Gastroesophageal sphincter (tissue), 4 donors: ENCODE measurements at regions not wholly inside any gene's neighbourhood (a gene's known extent, or its start where the extent isn't known, plus 50 kb on each side); places are given as distances from the start of the nearest gene placed in this dataset.

Experiments
- ATAC-seq: fragments of 150-250 bp; one replicate; pipeline ENCODE4 v1.9.1; 2016; ENCODE audit warnings: mild to moderate bottlenecking, moderate library complexity
- H3K27ac ChIP-seq, 4 donors: fragments of 200-600 bp; sonication (generic) in 3 of 4; 1 replicate in 3 of 4; 2 replicates in 1 of 4; pipeline ENCODE4 v1.5.1; 2016 to 2019
- H3K27me3 ChIP-seq: fragments of 200-600 bp; sonication (generic); one replicate; pipeline ENCODE4 v1.5.1; 2019
- H3K36me3 ChIP-seq, 2 donors: fragments of 200-600 bp; sonication (generic); one replicate each; pipeline ENCODE4 v1.5.1; 2019; ENCODE audit warnings: control low read depth in 1 of 2
- H3K4me1 ChIP-seq, 3 donors: fragments of 200-600 bp; sonication (generic); 1 replicate in 2 of 3; 2 replicates in 1 of 3; pipeline ENCODE4 v1.5.1; 2016 to 2019; ENCODE audit warnings: control low read depth in 2 of 3
- H3K4me3 ChIP-seq, 2 donors: fragments of 200-600 bp; sonication (generic); one replicate each; pipeline ENCODE4 v1.5.1; 2019; ENCODE audit warnings: mild to moderate bottlenecking in 1 of 2, moderate library complexity in 1 of 2
- H3K9me3 ChIP-seq, 3 donors: fragments of 200-600 bp; sonication (generic); one replicate each; pipeline ENCODE4 v1.5.1; 2017 to 2019; ENCODE audit warnings: control low read depth in 2 of 3
- CTCF ChIP-seq, 4 experiments: fragments of 200-600 bp in 2 of 4; fragments of 450-650 bp in 2 of 4; sonication (generic) in 1 of 4; IDR thresholded peaks; one replicate each; pipeline ENCODE4 v1.5.1; 2017 to 2019; ENCODE audit warnings: antibody characterized with exemption in 4 of 4, mild to moderate bottlenecking in 2 of 4, moderate library complexity in 2 of 4
- EP300 ChIP-seq: sonication (generic); formaldehyde crosslinking; IDR thresholded peaks from one replicate; pipeline ENCODE4 v1.6.1; 2017; ENCODE audit warnings: antibody characterized with exemption, mild to moderate bottlenecking
- POLR2A ChIP-seq, 2 donors: fragments of 450-650 bp; IDR thresholded peaks; one replicate each; pipeline ENCODE4 v1.6.1; 2017; ENCODE audit warnings: antibody characterized with exemption in 2 of 2, mild to moderate bottlenecking in 2 of 2, moderate library complexity in 1 of 2
- POLR2AphosphoS5 ChIP-seq: sonication (generic); formaldehyde crosslinking; IDR thresholded peaks from one replicate; pipeline ENCODE4 v1.6.1; 2017; ENCODE audit warnings: antibody characterized with exemption
- WGBS, 2 donors: methylation state at CpG; one replicate each; pipeline ENCODE4 v1.1.5; 2018; ENCODE audit warnings: low coverage in 1 of 2; 5-methylcytosine and 5-hydroxymethylcytosine counted together

- Histone ChIP-seq H3K4me3 (no peak overlapping the region), H3K4me1 (no peaks in the 10 kb centered on the region), H3K27ac (no peak overlapping the region), H3K9me3 (no peaks in the 10 kb centered on the region), H3K36me3 (no peaks in the 10 kb centered on the region), H3K27me3 (no peaks in the 10 kb centered on the region)
- ATAC-seq = no peak
- TF ChIP-seq POLR2A (IDR thresholded peaks at IDR 0.05) (no peak), CTCF (IDR thresholded peaks at IDR 0.05) (no peak), EP300 (no peak), POLR2AphosphoS5 (no peak)
Measured at GRCh38 chr11:38818720-38819119, 2220.7 kb upstream of the RAG2 start.

DNA sequence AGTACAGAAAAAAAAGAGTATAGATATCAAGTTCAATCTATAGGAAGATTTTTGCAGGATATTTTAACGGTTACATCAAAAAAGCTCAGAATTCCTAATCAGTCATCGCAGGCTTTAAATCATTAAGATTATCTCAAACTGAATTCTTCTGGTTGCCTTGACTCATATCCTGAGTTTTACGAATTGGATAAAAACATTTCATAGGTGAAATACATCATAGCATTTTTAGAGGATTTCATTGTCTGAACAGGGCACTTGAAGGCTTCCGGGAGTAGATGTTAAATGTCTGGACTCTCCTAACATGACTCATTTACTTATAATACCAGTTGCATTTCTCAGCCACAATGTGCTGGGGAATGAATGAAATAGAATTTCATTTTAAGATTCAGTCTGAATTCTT is 2216.6 kb upstream of the RAG2 start:
- no peaks in the 10 kb centered on the region for H3K27me3 ChIP-seq
- no peak for TF ChIP-seq EP300
- no peak for TF ChIP-seq POLR2A (IDR thresholded peaks at IDR 0.05)
- TF ChIP-seq POLR2AphosphoS5 = no peak
- no peak for TF ChIP-seq CTCF (IDR thresholded peaks at IDR 0.05)

DNA sequence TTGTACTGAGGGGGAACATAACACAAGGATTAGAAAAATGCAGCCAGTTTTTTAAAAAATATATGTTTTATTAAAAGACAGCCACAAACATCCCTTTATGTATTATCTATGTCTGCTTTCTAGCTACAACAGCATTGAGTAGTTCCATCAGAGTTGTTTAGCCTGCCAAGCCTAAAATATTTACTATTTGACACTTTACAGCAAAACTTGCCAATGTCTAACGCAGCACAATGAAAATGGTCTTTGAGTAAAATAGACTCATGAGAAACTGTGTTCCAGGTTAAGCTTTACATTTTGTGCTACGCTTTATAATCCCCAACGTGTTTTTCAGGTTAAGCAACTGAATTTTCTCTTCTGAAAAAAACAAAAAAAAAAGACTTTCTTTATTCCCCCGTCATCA is 2211.5 kb upstream of the RAG2 start:
- Histone ChIP-seq H3K27ac (no peak overlapping the region), H3K9me3 (no peaks in the 10 kb centered on the region), H3K4me3 (no peak overlapping the region), H3K27me3 (no peaks in the 10 kb centered on the region), H3K4me1 (no peaks in the 10 kb centered on the region), H3K36me3 (no peaks in the 10 kb centered on the region)
- TF ChIP-seq EP300 = no peak
- no peak for TF ChIP-seq POLR2A (IDR thresholded peaks at IDR 0.05)
- TF ChIP-seq POLR2AphosphoS5 = no peak
- no peak for TF ChIP-seq CTCF (IDR thresholded peaks at IDR 0.05)
- WGBS, 2 donors = 46 to 49% methylated on average over 4 of the region's 4 CpGs
- no peak for ATAC-seq

More for the DNA sequence above, 2216.6 kb upstream of the RAG2 start:
- WGBS, 2 donors = 77 to 82% methylated on average over 4 of the region's 4 CpGs
- ATAC-seq = no peak
- H3K27ac ChIP-seq = no peak overlapping the region
- no peaks in the 10 kb centered on the region for H3K36me3 ChIP-seq
- H3K4me3 ChIP-seq = no peak overlapping the region
- no peaks in the 10 kb centered on the region for H3K9me3 ChIP-seq
- no peaks in the 10 kb centered on the region for H3K4me1 ChIP-seq

DNA sequence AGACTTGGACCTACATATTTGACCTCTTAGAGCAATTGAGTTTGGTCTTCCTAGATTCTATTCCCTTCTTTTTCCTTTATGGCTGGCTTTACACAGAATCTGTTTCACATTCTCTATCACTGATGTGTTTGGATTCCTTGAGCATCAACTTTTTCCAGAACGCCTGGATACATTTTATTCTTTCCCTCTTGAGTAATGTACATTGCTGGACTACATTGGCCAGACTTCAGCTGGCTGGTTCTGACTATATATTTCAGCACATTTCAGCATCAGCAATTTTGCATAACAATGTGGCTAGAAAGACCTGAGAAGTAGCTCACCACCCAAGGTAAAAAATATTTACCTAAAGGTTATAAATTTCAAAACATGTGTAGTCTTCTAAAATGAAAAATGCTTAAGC is 2198.2 kb upstream of the RAG2 start:
- no peak for TF ChIP-seq CTCF (IDR thresholded peaks at IDR 0.05)
- no peak for TF ChIP-seq POLR2A (IDR thresholded peaks at IDR 0.05)
- no peak for TF ChIP-seq POLR2AphosphoS5
- no peak for TF ChIP-seq EP300
- 18 to 50% methylated on average over 1 of the region's 1 CpG for WGBS, 2 donors
- Histone ChIP-seq H3K27me3 (no peaks in the 10 kb centered on the region), H3K27ac (no peak overlapping the region), H3K4me1 (no peaks in the 10 kb centered on the region), H3K4me3 (no peak overlapping the region), H3K9me3 (no peaks in the 10 kb centered on the region), H3K36me3 (no peaks in the 10 kb centered on the region)
- ATAC-seq = no peak

GRCh38 chr11:38795027-38795426 is 2197.0 kb upstream of the RAG2 start:
- Histone ChIP-seq H3K27ac (no peak overlapping the region), H3K36me3 (no peaks in the 10 kb centered on the region), H3K27me3 (no peaks in the 10 kb centered on the region), H3K4me3 (no peak overlapping the region), H3K4me1 (no peaks in the 10 kb centered on the region), H3K9me3 (no peaks in the 10 kb centered on the region)
- no peak for ATAC-seq
- WGBS, 2 donors = 58 to 64% methylated on average over 2 of the region's 2 CpGs
- TF ChIP-seq POLR2A (IDR thresholded peaks at IDR 0.05) (no peak), EP300 (no peak), CTCF (IDR thresholded peaks at IDR 0.05) (no peak), POLR2AphosphoS5 (no peak)
